Epidermal melanocyte (primary cell): ENCODE measurements at regions not wholly inside any gene's neighbourhood (a gene's known extent, or its start where the extent isn't known, plus 50 kb on each side); places are given as distances from the start of the nearest gene placed in this dataset.

Experiments used
- DNase-seq: peaks from one replicate; pipeline ENCODE4 v3.0.0; 2011; ENCODE audit warnings: low spot score; ENCODE audit not compliant: insufficient read length

DNA sequence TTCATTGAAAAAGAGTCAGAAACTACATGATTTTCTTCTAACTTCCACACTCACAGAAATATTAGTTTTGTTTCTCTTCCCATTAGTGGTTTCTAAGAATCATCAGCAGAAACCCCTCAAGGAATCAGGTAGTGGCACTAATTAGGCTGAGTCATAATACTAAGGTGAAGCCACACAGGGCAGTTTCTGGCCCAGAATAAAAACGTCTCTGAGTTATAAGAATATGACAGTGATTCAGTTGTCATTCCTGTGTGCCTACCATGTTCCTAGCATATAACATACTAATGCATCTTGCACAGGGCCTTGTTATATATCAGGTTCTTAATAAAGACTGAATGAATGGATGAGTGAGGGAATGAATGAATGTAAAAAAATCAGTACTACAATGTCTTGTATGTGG lies 206.0 kb upstream of the PLEKHG7 start:
- no peak for DNase-seq

DNA sequence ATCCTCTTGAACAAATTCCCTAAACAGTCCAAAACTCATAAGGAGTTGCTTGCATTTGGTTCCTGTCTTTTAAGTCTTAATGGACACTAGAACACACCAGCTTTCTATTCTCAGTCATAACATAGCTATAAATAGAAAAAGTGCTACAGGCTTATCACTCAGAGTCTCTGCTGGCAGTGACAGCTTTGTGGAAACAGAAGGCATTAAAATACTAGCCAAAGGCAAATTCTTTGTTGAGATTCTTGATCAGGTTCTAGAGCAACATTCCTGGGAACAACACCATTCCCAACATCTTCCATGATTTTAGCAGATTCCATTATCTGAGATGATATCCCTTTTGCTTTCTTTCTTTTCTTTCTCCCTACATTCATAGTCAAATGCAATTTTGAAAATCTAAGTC lies 207.7 kb upstream of the PLEKHG7 start:
- DNase-seq, result no peak

DNA sequence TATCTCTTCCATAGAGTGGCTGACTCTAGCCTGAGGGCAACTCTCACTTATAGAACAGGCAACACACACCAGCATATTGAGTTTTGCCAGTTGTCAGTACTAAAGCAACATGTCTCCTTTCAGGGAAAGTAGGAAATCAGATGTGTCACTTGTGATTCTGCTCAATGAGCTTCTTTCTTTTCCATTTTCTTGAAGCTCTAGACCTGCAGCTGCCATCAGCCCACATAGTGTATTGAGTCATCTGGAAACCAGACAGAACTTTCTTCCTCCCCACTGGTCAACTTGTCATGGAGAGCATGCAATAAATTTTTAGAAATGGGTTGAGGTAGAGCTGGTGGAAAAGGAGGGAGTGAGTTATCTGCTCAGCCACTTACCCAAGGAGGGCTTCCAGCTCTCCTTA lies 209.0 kb upstream of the PLEKHG7 start:
- DNase-seq, result no peak

DNA sequence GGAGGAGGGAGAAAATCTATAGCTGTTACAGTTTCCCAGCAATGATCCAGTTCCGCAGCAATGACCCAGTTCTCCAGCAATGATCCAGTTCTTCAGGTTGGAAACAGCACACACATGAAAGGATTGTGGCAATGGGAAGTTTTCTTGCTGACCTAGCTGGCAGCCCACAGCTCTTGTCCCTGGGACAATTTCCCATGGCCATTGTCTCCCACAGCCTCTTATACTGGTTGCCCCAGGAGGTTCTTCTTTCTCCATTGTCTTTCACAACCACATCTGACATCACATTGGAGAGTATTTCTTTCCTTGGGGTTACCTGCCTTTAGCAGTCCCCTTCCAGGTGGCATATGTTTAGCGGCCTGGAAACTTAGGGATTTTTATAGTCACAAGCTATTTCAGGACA lies 209.8 kb upstream of the PLEKHG7 start:
- DNase-seq, result no peak

DNA sequence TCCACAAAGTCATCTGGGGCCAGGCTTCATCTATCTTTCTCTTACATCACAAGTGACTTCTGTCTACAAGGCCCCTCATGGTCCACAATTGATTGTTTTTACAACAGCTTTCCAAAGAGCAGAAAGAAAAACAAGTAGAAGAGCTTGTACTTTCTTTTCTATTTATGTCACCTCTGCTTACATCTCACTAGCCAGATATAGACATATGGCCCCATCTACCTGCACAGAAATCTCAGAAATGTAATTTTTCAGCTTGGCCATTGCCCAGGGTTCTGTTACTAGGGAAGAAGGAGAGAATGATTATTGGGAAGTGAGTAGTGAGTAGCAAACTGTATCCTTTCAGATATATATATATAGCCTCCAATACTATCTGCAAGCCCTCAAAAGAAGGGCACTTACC lies 210.5 kb upstream of the PLEKHG7 start:
- DNase-seq, result no peak

DNA sequence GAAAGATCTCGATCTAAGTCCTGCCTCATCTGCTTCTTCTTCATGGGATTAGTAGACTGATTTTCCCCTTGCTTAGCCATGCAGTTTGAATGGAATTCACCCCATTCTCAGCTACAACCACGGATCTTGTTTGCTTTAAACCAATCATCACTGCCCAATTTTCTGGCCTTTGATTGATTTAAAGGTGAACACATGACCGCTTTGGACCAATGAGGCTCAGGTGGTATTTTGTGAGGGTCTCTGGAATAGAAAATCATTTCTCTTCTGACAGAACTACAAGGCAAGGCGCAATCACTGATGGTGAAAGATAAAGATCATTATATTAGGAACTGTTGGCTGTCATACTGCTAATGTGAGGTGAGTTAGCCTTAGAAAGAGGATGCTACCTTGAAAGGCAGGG lies 213.0 kb upstream of the PLEKHG7 start:
- DNase-seq, result no peak

GRCh38 chr12:92488735-92489134 lies 214.1 kb upstream of the PLEKHG7 start:
- DNase-seq, result no peak

- no peak for DNase-seq
These were observed 215.7 kb upstream of the PLEKHG7 start for GRCh38 chr12:92487138-92487485.

- DNase-seq, result no peak
These were observed 216.2 kb upstream of the PLEKHG7 start for GRCh38 chr12:92486443-92487137.

DNA sequence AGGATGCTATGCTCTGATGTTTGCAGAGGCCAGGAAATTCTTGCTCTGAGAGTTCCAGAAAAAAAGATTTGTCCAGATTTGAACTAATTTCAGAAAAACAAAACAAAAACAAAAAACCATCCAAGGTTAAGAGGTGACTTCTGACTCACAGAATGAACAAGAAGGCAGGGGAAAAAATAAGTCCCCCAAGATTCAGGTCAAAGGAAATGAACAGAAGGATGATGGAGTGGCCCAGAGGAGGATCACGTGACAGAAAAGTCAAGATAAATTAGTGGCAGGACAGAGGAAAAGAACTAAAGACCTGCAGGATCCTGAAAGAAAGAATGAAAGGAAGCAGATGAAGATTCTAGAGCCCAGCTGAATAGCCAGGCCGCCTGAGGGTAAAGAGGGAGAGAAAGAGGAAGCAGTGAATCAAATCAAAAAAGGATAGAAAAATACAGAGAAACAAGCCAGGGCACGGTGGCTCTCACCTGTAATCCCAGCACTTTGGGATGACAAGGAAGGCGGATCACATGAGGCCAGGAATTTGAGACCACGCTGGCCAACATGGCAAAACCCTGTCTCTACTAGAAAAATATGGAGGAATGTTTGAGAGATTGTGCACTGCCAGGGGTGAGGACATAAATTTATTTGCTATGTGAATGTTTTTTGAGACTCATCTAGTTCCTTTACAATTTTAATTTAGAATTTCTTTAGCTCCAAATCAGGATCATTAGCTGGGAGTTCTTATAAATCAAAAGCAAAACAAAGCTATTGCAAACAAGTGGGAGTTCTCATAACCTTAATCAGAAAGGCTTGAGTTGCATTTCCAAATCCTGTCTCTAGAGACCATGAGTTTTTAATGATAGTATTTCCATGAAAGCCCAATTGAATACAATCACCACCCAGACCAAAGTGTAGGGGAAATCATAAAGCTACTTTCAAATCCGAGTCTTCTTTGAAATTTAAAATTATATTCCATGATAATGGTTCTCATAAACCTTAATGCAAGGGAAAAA lies 217.1 kb upstream of the PLEKHG7 start:
- no peak for DNase-seq

- DNase-seq, result no peak
These were observed 220.2 kb upstream of the PLEKHG7 start for GRCh38 chr12:92482599-92482998.

GRCh38 chr12:92481066-92481465 lies 221.7 kb upstream of the PLEKHG7 start:
- no peak for DNase-seq

- no peak for DNase-seq
These were observed 224.1 kb upstream of the PLEKHG7 start for GRCh38 chr12:92478692-92479091.

- DNase-seq, result no peak
These were observed 225.9 kb upstream of the PLEKHG7 start for GRCh38 chr12:92476844-92477243.

DNA sequence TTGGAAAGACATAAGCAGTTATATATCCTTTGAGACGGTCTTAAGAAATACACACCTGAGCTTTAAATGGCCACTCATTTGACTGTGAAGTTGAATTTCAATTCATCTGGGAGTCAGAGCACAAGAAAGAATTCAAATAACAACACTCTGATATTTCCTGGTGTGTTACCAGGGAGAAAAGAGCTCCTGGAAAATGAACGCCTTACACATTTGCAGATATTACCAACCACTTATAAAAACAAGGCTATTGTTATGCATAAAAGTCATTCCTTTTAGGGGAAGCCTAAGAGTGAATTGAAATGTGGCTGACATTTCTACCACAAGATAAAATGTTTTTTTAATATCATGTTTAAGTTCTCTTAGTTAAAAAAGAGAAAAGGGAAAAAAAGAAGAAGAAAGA lies 229.2 kb upstream of the PLEKHG7 start:
- DNase-seq, result no peak

DNA sequence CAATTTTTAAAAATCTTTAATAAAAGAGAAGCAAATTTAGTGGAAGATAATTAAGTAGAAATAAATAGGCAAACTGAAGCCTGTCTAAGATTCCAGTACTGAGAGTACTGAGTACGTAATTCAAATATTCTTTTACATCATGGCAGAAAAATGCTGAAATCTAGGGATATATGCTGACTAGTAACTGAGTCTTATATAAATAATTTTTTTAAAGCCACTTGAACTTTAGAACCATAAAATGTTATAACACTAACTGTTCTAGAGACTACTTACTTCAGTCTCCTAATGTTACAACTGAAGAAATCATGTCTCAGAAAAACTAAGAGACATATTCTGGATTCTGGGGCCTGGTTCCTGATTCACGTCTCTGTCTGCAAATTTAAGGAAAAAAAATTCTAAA lies 230.6 kb upstream of the PLEKHG7 start:
- DNase-seq, result no peak

DNA sequence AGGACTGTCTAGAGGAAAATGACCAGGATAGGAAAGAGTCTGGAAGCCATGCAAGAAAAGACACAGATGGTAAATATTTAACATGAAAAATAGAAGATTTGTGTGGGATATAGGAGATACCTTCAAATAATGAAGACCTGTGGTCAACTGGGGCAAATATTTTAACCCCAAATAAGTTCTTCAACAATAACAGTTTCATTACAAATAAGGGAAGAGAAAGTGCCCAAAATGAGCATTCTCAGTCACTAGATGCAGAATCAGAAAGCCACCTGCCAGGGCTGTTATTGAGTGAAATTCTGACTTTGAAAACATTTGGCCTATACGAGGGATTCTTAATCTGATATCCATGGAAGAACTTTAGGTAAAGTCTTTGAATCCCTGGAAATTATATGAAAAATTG lies 231.2 kb upstream of the PLEKHG7 start:
- DNase-seq, result no peak

- DNase-seq, result no peak
These were observed 232.2 kb upstream of the PLEKHG7 start for GRCh38 chr12:92470608-92471021.

DNA sequence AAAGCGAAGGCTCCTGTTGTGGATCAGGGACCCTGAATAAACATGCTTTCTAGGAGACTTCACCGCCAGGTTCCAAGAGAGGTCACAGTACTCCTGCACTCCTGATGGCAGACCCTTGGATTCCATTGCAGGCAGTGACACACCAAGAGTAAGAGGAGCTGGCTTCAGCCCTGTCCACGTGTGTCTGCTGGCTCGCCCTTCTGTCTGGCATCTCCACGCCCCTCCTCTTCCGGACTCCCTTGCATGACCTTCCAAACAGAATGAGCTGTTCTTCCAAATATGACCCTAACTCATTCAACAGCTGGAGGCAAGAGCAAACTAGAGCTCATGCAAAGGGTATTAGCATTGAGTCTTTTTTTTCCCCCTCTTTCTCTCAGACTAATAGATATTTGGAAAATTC lies 233.0 kb upstream of the PLEKHG7 start:
- no peak for DNase-seq

DNA sequence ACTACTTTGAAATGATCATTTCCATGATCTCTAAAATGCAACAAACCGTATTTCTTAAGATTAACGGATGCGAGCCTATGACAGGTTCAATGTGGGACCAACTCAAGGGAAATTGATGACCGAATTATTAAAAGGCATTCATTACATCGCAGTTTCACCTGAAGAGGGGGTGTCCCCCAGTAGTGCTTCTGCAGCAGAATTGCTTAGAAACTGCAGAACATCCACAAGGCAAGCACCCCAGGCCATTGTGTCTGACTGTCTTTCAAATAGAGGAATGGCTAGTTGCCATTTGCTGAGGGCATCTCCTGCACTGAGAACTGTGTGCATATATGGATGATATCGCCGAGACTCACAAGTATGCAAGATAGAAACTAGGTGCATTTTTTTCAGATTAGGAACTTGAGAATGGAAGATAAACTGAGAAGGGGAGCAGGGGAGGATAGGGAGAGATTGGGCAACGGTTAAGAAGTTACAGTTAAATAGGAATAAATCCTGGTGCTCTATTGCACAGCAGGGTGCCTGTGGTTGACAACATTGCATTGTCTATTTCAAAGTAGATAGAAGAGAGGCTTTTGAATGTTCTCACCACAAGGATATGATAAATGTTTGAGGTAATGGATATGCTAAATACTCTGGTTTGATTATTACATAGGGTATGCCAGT lies 234.3 kb upstream of the PLEKHG7 start:
- no peak for DNase-seq

GRCh38 chr12:92467886-92468285 lies 234.9 kb upstream of the PLEKHG7 start:
- no peak for DNase-seq
